ENCODE measurements at regions not wholly inside any gene's neighbourhood (a gene's known extent, or its start where the extent isn't known, plus 50 kb on each side); places are given as distances from the start of the nearest gene placed in this dataset.

DNA sequence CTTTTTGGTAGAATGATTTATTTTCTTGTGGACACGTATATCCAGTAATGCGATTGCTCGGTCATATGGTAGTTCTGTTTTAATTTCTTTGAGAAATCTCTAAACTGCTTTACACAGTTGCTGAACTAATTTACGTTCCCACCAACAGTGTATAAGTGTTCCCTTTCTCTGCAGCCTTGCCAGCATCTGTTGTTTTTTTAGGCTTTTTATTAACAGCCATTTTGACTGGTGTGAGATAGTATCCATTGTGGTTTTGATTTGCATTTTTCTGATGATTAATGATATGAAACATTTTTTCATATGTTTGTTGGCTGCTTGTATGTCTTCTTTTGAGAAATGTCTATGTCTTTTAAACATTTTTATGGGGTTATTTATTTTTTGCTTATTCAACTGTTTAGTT is 196.7 kb downstream of the MOXD1 start:
- no peak for DNase-seq (ENCODE audit: low read depth)
- H3K4me3 ChIP-seq (ENCODE audit: low read length) = no peak overlapping the region
- TF ChIP-seq CTCF (IDR thresholded peaks at IDR 0.05; ENCODE audit: insufficient read depth, low read depth, low read length, missing control alignments) = no peak

- no peak overlapping the region for H3K4me3 ChIP-seq (ENCODE audit: low read length)
- DNase-seq (ENCODE audit: low read depth) = no peak
Observed at GRCh38 chr6:132202574-132202973, 198.7 kb downstream of the MOXD1 start.

GRCh38 chr6:132199343-132199742 is 201.9 kb downstream of the MOXD1 start:
- no peak for TF ChIP-seq CTCF (IDR thresholded peaks at IDR 0.05; ENCODE audit: insufficient read depth, low read depth, low read length, missing control alignments)
- no peak overlapping the region for H3K4me3 ChIP-seq (ENCODE audit: low read length)
- peak; percentile 37 for DNase-seq (ENCODE audit: low read depth)

More at GRCh38 chr6:132202574-132202973, 198.7 kb downstream of the MOXD1 start:
- no peak for TF ChIP-seq CTCF (IDR thresholded peaks at IDR 0.05; ENCODE audit: insufficient read depth, low read depth, low read length, missing control alignments)

GRCh38 chr6:132198896-132199295 is 202.4 kb downstream of the MOXD1 start:
- no peak overlapping the region for H3K4me3 ChIP-seq (ENCODE audit: low read length)
- DNase-seq (ENCODE audit: low read depth) = no peak
- TF ChIP-seq CTCF (IDR thresholded peaks at IDR 0.05; ENCODE audit: insufficient read depth, low read depth, low read length, missing control alignments) = no peak

DNA sequence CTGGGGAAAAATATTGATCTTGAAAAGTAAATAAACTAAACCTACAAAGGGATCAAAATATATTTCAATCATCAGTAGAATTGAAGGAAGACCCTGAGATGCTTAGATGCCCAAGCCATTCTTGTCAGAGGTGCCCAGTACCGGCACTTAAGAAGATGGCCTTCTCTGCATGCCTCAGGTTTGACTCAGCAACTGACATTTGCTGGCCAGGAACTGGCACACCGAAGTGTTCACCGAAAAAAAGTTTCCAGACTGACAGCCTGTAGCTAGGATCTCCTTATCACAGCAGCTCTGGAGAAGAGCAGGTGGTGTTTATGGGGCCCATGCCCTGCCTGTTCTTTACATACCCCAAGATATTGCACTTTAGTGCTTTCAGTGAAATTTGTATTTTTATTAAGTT is 203.2 kb downstream of the MOXD1 start:
- TF ChIP-seq CTCF (IDR thresholded peaks at IDR 0.05; ENCODE audit: insufficient read depth, low read depth, low read length, missing control alignments) = no peak

GRCh38 chr6:132194529-132194928 is 206.7 kb downstream of the MOXD1 start:
- no peak overlapping the region for H3K4me3 ChIP-seq (ENCODE audit: low read length)
- DNase-seq (ENCODE audit: low read depth) = no peak
- no peak for TF ChIP-seq CTCF (IDR thresholded peaks at IDR 0.05; ENCODE audit: insufficient read depth, low read depth, low read length, missing control alignments)

More for the DNA sequence above, 203.2 kb downstream of the MOXD1 start:
- H3K4me3 ChIP-seq (ENCODE audit: low read length) = no peak overlapping the region
- DNase-seq (ENCODE audit: low read depth) = no peak

- no peak overlapping the region for H3K4me3 ChIP-seq (ENCODE audit: low read length)
- peak; percentile 18 for DNase-seq (ENCODE audit: low read depth)
- no peak for TF ChIP-seq CTCF (IDR thresholded peaks at IDR 0.05; ENCODE audit: insufficient read depth, low read depth, low read length, missing control alignments)
Observed at GRCh38 chr6:132192631-132193030, 208.6 kb downstream of the MOXD1 start.
